K562 (cell line): ENCODE measurements at regions not wholly inside any gene's neighbourhood (a gene's known extent, or its start where the extent isn't known, plus 50 kb on each side); places are given as distances from the start of the nearest gene placed in this dataset.

ENCODE experiments used
- ATAC-seq: fragments of 200-7000 bp; cut with Tn5 transposase; 3 replicates; pipeline ENCODE4 v1.9.1; 2020; ENCODE audit warnings: moderate library complexity
- BruUV-seq: library from RNA; stranded (reverse); fragments of 400-500 nt; replicated peaks from 2 replicates; lab custom pipeline; 2021; lab: Mats Ljungman, UMichigan
- CTCF ChIA-PET: fragments of 300-600 bp; formaldehyde crosslinking; extraction: SDS; loops from one replicate; lab custom pipeline; 2021; ENCODE audit warnings: low intra/inter-chr PET ratio; lab: Yijun Ruan, JAX
- POLR2A ChIA-PET: fragments of 300-600, 350-650 bp; sonication (Branson Sonifier 250); formaldehyde crosslinking; extraction: SDS; loops from one replicate; lab custom pipeline; 2021; ENCODE audit warnings: antibody characterized with exemption, inconsistent platforms; lab: Yijun Ruan, JAX
- DNase-seq, 4 experiments: peaks; one replicate each; pipeline versions ENCODE4 v3.0.0 to v3.0.0-alpha.2; 2011 to 2018; ENCODE audit warnings: low spot score in 3 of 4, mixed read lengths in 3 of 4; ENCODE audit errors: extremely low read depth in 1 of 4
- FAIRE-seq: peaks from 2 replicates; lab custom pipeline; 2011; peaks lifted over from hg19 to GRCh38; lab: Jason Lieb, UNC
- H2AFZ ChIP-seq: 2 replicates; pipeline ENCODE4 v1.6.0; 2011; ENCODE audit warnings: low read depth, low read length, control low read depth, inconsistent platforms
- H3K27ac ChIP-seq: fragments of 200-600 bp; 3 replicates; pipeline ENCODE4 v1.8.0; 2011; ENCODE audit warnings: low read depth, mild to moderate bottlenecking, control low read depth, inconsistent platforms, low read length, moderate library complexity, mixed read lengths; ENCODE audit errors: extremely low read depth
- H3K27me3 ChIP-seq, 2 experiments: fragments of 300-600 bp in 1 of 2; 2 replicates in 1 of 2; 3 replicates in 1 of 2; pipeline versions ENCODE4 v1.6.0 to v1.8.0; 2011; ENCODE audit warnings: inconsistent platforms in 2 of 2, low read length in 2 of 2, mild to moderate bottlenecking in 1 of 2, mixed read lengths in 1 of 2, moderate library complexity in 1 of 2; ENCODE audit not compliant: control insufficient read depth in 2 of 2, insufficient read depth in 2 of 2
- H3K36me3 ChIP-seq: fragments of 300-600 bp; 3 replicates; pipeline ENCODE4 v1.8.0; 2011; ENCODE audit warnings: mild to moderate bottlenecking, low read length, inconsistent platforms; ENCODE audit not compliant: control insufficient read depth, insufficient read depth
- H3K4me1 ChIP-seq, 2 experiments: fragments of 200-600 bp in 1 of 2; replicated peaks in 1 of 2; 2 replicates in 1 of 2; 3 replicates in 1 of 2; pipeline versions ENCODE4 v1.5.1 to v1.8.0; 2011; ENCODE audit warnings: inconsistent platforms in 2 of 2, low read length in 2 of 2, mild to moderate bottlenecking in 1 of 2, mixed read lengths in 1 of 2, moderate library complexity in 1 of 2; ENCODE audit not compliant: control insufficient read depth in 2 of 2, insufficient read depth in 2 of 2
- H3K4me2 ChIP-seq: 2 replicates; pipeline ENCODE4 v1.6.1; 2011; ENCODE audit warnings: low read length, control low read depth, inconsistent platforms, mixed read lengths; ENCODE audit not compliant: insufficient read depth
- H3K4me3 ChIP-seq: fragments of 200-600 bp; sonication (generic), shearing (Covaris generic); 2 replicates; pipeline ENCODE4 v1.5.1; 2016; ENCODE audit warnings: control low read depth, inconsistent platforms
- H3K79me2 ChIP-seq: fragments of 200-600 bp; 3 replicates; pipeline ENCODE4 v1.8.0; 2011; ENCODE audit warnings: low read length, inconsistent platforms; ENCODE audit not compliant: control insufficient read depth, insufficient read depth
- H3K9ac ChIP-seq, 2 experiments: 2 replicates each; pipeline versions ENCODE4 v1.6.0 to v1.6.1; 2011; ENCODE audit warnings: low read depth in 2 of 2, low read length in 2 of 2, control low read depth in 1 of 2, inconsistent platforms in 1 of 2, mild to moderate bottlenecking in 1 of 2, mixed read lengths in 1 of 2; ENCODE audit not compliant: insufficient read depth in 1 of 2
- H3K9me1 ChIP-seq: one replicate; pipeline ENCODE4 v1.6.0; 2011; ENCODE audit warnings: inconsistent platforms, mild to moderate bottlenecking, low read length, moderate library complexity; ENCODE audit not compliant: control insufficient read depth, insufficient read depth
- H3K9me3 ChIP-seq: replicated peaks from 2 replicates; pipeline ENCODE4 v1.5.1; 2011; ENCODE audit warnings: low read depth, low read length, inconsistent platforms; ENCODE audit not compliant: control insufficient read depth, insufficient read depth
- H4K20me1 ChIP-seq: replicated peaks from 2 replicates; pipeline ENCODE4 v1.6.1; 2011; ENCODE audit warnings: low read length, inconsistent platforms, mixed read lengths; ENCODE audit not compliant: control insufficient read depth, insufficient read depth
- ATF1 ChIP-seq, 2 experiments: fragments of 450-650 bp in 1 of 2; IDR thresholded peaks; 2 replicates each; pipeline ENCODE4 v1.6.1; 2016; ENCODE audit warnings: missing compliant biosample characterization in 1 of 2, missing genetic modification characterization in 1 of 2
- ETV1 ChIP-seq: fragments of 450-650 bp; conservative IDR thresholded peaks from 2 replicates; pipeline ENCODE4 v1.6.1; 2016; ENCODE audit warnings: missing genetic modification characterization, control low read depth, low read depth, missing compliant biosample characterization
- JUN ChIP-seq, 2 experiments: sonication (generic) in 1 of 2; formaldehyde crosslinking in 1 of 2; IDR thresholded peaks; 2 replicates each; pipeline versions ENCODE4 v1.6.1 to v1.8.0; 2012 to 2022; ENCODE audit warnings: borderline replicate concordance in 2 of 2, mild to moderate bottlenecking in 2 of 2, improper control_type of control experiment in 1 of 2, low read depth in 1 of 2, low read length in 1 of 2, missing genetic modification reagents in 1 of 2
- WGBS: fragments of 100-300 bp; shearing (Covaris generic); methylation state at CpG from one replicate; pipeline ENCODE4 v1.1.6; 2016; ENCODE audit warnings: low coverage, mixed read lengths; ENCODE audit not compliant: insufficient coverage; ENCODE audit errors: missing lambda C conversion rate; 5-methylcytosine and 5-hydroxymethylcytosine counted together
- in situ Hi-C: fragments of 300-500 bp; cut with MboI; formaldehyde crosslinking; loops from 4 replicates; pipeline ENCODE4 v1.15.0; 2018; ENCODE audit warnings: inconsistent platforms, mixed read lengths
- intact Hi-C: fragments of 100-400 bp; cut with micrococcal nuclease; formaldehyde crosslinking; loops from 2 replicates; pipeline ENCODE4 v1.14.2; 2022
- TF ChIP-seq, protein P1 (sequence below): fragments of 450-650 bp; formaldehyde crosslinking; IDR thresholded peaks from 2 replicates; pipeline ENCODE4 v1.4.0; 2020; ENCODE audit warnings: mild to moderate bottlenecking, moderate library complexity

DNA sequence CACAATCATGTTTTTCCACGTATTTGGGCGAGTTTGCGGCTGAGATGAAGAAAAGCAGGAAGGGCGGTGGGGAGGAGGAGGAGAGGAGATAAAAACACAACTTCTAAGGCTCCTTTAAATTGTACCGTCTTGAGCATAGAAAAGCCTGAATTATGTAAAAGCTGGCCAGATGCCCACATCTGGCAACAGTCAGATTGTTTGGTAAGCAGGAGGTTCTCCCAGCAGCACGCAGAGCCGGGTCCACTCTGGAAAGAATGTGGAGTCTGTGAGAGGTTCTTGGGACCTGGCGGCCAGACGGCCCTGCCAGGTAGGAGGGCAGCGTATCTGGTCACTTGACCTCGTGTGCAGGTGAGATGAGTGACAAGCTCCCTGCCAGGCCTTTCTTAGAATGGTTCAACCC, 215.3 kb upstream of the APCDD1 start (continued):
- TF ChIP-seq, protein P1, sequence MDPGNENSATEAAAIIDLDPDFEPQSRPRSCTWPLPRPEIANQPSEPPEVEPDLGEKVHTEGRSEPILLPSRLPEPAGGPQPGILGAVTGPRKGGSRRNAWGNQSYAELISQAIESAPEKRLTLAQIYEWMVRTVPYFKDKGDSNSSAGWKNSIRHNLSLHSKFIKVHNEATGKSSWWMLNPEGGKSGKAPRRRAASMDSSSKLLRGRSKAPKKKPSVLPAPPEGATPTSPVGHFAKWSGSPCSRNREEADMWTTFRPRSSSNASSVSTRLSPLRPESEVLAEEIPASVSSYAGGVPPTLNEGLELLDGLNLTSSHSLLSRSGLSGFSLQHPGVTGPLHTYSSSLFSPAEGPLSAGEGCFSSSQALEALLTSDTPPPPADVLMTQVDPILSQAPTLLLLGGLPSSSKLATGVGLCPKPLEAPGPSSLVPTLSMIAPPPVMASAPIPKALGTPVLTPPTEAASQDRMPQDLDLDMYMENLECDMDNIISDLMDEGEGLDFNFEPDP (CRISPR knock-in tag), result no peak

GRCh38 chr18:10239991-10240634, 214.3 kb upstream of the APCDD1 start:
- CTCF ChIA-PET, result interaction anchor here (0.6 to 0.7 kb wide), 2 partner anchors 10 to 14 kb away, joined by 3 to 4 read pairs; no protein-coding TSS in a partner anchor
- Histone ChIP-seq H3K4me3 (no peak overlapping the region), H2AFZ (no peak overlapping the region), H3K4me2 (no peak overlapping the region), H3K79me2 (no peaks in the 10 kb centered on the region), H3K9me1 (no peaks in the 10 kb centered on the region), H3K27me3 (peaks cover 18 to 28% of the 10 kb centered on the region in 2 experiments; a peak in 3 of 5 replicates), H3K27ac (no peak overlapping the region), H3K4me1 (no peaks in the 10 kb centered on the region), H3K36me3 (no peaks in the 10 kb centered on the region), H4K20me1 (no peaks in the 10 kb centered on the region), H3K9ac (no peak overlapping the region), H3K9me3 (no peaks in the 10 kb centered on the region)
- WGBS, result 1% methylated on average over 5 of the region's 5 CpGs
- POLR2A ChIA-PET, result no interaction called here
- ATAC-seq (no peak), FAIRE-seq (no peak), DNase-seq (no peak)
- in situ Hi-C loops, result no loop called here
- no peak for TF ChIP-seq ATF1 (CRISPR knock-in tag; IDR thresholded peaks at IDR 0.05)
- no peak for TF ChIP-seq ATF1 (tag; IDR thresholded peaks at IDR 0.05)
- no peak for TF ChIP-seq JUN (IDR thresholded peaks at IDR 0.05; ENCODE audit: borderline replicate concordance, low read depth, low read length)
- no peak for TF ChIP-seq JUN (CRISPR knock-in tag; IDR thresholded peaks at IDR 0.05; ENCODE audit: borderline replicate concordance)
- no peak for TF ChIP-seq ETV1 (tag)
- no TSS peak for BruUV-seq
- intact Hi-C loops, result loop anchor here (10.0 kb wide), 1 partner anchor 265 kb away; no protein-coding TSS in a partner anchor
